PC-3 (cell line): ENCODE measurements at regions not wholly inside any gene's neighbourhood (a gene's known extent, or its start where the extent isn't known, plus 50 kb on each side); places are given as distances from the start of the nearest gene placed in this dataset.

ENCODE experiments used
- CTCF ChIP-seq: fragments of 300-600 bp; sonication (generic); conservative IDR thresholded peaks from 2 replicates; pipeline ENCODE4 v1.5.1; 2017; ENCODE audit warnings: antibody characterized with exemption, low read depth, mild to moderate bottlenecking, low read length
- EZH2phosphoT487 ChIP-seq: fragments of 300-600 bp; sonication (generic); IDR thresholded peaks from 2 replicates; pipeline ENCODE4 v1.6.1; 2018; ENCODE audit warnings: mild to moderate bottlenecking, antibody characterized with exemption, low read length, borderline replicate concordance

DNA sequence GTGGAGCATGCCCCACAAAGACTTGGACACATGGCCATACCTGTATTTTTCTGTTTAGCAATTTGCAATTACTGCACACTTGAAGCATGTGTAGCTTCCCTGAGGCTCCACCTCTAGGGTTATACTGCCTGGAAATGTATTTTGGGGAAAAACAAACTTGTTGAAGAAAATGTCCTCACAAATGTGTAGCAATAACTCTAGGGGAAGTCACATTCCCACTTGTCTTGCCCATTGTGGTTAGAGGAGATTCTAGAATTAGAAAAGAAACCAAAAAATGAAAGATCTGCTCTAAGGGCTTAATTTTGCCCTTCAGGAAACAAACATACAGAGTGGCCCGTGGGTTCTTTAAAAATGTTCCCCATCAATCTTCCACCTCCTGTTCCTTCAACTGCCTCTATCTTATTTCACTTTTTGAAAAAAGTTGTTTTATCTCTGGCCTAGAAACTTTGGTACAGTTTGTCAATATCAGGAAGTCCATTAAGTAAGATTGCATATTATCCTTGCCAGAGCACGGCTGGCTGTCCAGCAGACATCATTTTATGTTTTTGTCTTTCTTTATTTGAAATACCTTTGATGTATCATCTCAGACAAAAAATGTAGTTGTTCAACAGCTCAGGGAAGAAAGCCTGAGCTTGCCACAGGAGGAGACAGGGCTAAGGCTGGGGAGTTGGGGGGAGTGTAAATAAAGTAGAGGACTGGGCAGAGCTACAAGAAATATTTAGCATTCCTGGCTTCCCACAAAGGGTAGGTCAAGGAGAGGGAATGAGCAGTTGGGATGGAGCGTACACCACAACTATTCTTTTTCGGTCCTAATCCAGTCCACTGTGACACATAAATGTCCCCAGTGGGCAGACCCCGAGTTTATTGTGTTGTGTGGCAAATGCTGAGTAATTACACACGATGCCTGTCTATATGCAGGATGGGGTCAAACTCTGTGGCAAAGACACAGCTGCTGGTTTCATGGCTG lies 96.8 kb upstream of the CDC42EP3 start:
- TF ChIP-seq CTCF (no peak), EZH2phosphoT487 (no peak)
